Cardiac muscle cell (in vitro differentiated cells and primary cell): ENCODE measurements at regions not wholly inside any gene's neighbourhood (a gene's known extent, or its start where the extent isn't known, plus 50 kb on each side); places are given as distances from the start of the nearest gene placed in this dataset.
"Not testable (repeated sequence)": the region's sequence is repeated elsewhere in the genome, so short reads cannot be mapped to it uniquely, and the experiment has no call there.

Experiments used
- DNase-seq, 2 donors: peaks; one replicate each; pipeline versions ENCODE4 v3.0.0 to v3.0.0-alpha.2; 2010 to 2017; ENCODE audit warnings: low read depth in 1 of 2, low spot score in 1 of 2
- H3K27ac ChIP-seq: fragments of 200-600 bp; sonication (generic); 2 replicates; pipeline ENCODE4 v1.5.1; 2016
- H3K27me3 ChIP-seq: fragments of 200-600 bp; sonication (generic); 2 replicates; pipeline ENCODE4 v1.6.0; 2016; ENCODE audit warnings: control low read depth
- H3K36me3 ChIP-seq: fragments of 200-600 bp; sonication (generic); 2 replicates; pipeline ENCODE4 v1.5.1; 2016; ENCODE audit warnings: control low read depth
- H3K4me1 ChIP-seq: fragments of 200-600 bp; sonication (generic); 2 replicates; pipeline ENCODE4 v1.8.1; 2017; ENCODE audit warnings: low read depth, mild to moderate bottlenecking, mixed run types
- H3K4me3 ChIP-seq: fragments of 200-600 bp; sonication (generic); 2 replicates; pipeline ENCODE4 v1.5.1; 2016; ENCODE audit warnings: mild to moderate bottlenecking
- H3K9me3 ChIP-seq: fragments of 200-600 bp; sonication (generic); 2 replicates; pipeline ENCODE4 v1.5.1; 2017; ENCODE audit warnings: low read depth, mild to moderate bottlenecking, control low read depth
- CTCF ChIP-seq: IDR thresholded peaks from 2 replicates; pipeline ENCODE4 v1.5.1; 2012; ENCODE audit warnings: low read depth, mild to moderate bottlenecking, low read length

- no peak for TF ChIP-seq CTCF
- no peaks in the 10 kb centered on the region for H3K36me3 ChIP-seq
- no peak overlapping the region for H3K27ac ChIP-seq
- H3K4me1 ChIP-seq: no peaks in the 10 kb centered on the region
- no peak overlapping the region for H3K4me3 ChIP-seq
- H3K27me3 ChIP-seq: no peaks in the 10 kb centered on the region
- no peak for DNase-seq
- H3K9me3 ChIP-seq: no peaks in the 10 kb centered on the region
These were observed 201.3 kb downstream of the AKAP7 start for GRCh38 chr6:131336596-131336995.

DNA sequence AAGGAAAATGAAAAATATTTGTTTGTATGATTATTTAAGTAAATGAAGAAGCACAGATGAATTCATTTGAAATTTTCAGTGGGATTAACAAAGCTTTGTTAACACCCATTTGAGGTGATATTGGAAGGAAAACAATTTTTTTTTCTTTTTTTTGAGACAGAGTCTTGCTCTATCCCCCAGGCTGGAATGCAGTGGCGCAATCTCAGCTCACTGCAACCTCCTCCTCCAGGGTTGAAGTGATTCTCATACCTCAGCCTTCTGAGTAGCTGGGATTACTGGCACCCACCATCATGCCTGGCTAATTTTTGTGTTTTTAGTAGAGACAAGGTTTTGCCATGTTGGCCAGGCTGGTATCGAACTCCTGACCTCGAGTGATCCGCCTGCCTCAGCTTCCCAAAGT lies 211.6 kb downstream of the AKAP7 start:
- not testable (repeated sequence) for H3K27ac ChIP-seq, H3K9me3 ChIP-seq, H3K27me3 ChIP-seq, H3K4me3 ChIP-seq, H3K36me3 ChIP-seq, H3K4me1 ChIP-seq
- peak in 1 of 2 donors; percentile 42 for DNase-seq

GRCh38 chr6:131348572-131348971 lies 213.3 kb downstream of the AKAP7 start:
- no peaks in the 10 kb centered on the region for H3K9me3 ChIP-seq
- no peaks in the 10 kb centered on the region for H3K4me1 ChIP-seq
- no peaks in the 10 kb centered on the region for H3K27me3 ChIP-seq
- H3K36me3 ChIP-seq: no peaks in the 10 kb centered on the region
- no peak for DNase-seq
- no peak overlapping the region for H3K4me3 ChIP-seq
- no peak overlapping the region for H3K27ac ChIP-seq
- no peak for TF ChIP-seq CTCF

DNA sequence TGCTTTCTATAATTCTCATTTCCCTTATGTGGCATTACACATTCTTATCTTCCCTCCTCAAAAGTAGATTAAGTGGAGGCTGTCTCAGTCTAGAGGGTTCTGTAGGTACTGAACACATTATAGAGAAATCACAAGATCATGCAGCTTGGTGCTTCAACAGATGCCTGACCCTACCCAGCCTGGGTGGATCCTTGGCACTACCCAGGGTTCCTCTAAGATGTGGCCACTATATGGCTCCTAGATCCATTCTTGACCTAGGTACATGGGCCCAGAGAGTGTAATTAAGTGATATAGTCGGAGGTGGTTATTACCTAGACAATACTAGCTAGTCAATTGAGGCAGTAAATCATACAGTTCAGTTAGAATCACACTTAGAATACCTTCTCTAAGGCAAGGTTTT lies 213.9 kb downstream of the AKAP7 start:
- H3K9me3 ChIP-seq: no peaks in the 10 kb centered on the region
- no peak overlapping the region for H3K27ac ChIP-seq
- no peak for DNase-seq
- no peaks in the 10 kb centered on the region for H3K36me3 ChIP-seq
- no peaks in the 10 kb centered on the region for H3K27me3 ChIP-seq
- no peak overlapping the region for H3K4me3 ChIP-seq
- H3K4me1 ChIP-seq: no peaks in the 10 kb centered on the region
- TF ChIP-seq CTCF: no peak

DNA sequence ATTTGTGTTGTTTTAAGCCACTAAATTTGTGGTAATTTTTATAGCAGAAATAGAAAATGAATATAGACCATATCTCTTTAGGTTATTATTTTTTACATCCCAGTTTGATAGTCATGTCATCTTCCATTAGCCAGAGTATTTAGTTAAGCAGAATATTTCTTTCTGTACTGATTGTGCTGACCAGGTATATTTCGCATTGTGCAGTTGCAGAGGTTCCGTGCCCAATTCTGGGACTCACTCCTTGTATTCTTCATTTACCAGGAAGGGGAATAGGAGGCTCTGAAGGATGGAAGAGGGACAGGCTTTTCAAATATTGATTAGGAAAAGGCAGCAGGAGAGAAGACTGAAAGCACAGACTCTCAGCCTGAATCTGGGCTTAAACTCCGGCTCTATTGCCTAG lies 217.8 kb downstream of the AKAP7 start:
- Histone ChIP-seq H3K27me3 (no peaks in the 10 kb centered on the region), H3K27ac (no peak overlapping the region)
- DNase-seq: no peak

DNA sequence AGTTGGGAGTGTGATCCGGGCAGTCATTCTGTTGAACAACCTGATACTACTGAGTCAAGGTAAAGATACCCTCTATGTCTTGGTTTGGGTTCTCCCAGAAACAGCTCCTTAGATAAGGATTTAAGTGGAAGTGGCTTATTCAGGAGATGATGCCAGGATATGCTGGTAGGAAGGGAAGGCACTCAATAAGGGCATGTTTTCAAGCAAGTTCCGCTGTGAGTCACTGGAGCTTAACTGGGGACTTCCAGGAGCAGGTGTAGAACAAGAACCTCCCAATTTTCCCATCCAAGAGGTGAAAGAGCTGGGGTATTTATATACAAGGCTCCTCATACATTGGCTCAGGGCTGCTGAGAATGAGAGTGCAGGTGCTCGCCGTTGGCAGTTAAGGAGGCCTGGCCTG lies 218.6 kb downstream of the AKAP7 start:
- H3K4me1 ChIP-seq: no peaks in the 10 kb centered on the region
- DNase-seq: no peak
- H3K27me3 ChIP-seq: no peaks in the 10 kb centered on the region
- no peaks in the 10 kb centered on the region for H3K36me3 ChIP-seq
- no peaks in the 10 kb centered on the region for H3K9me3 ChIP-seq
- TF ChIP-seq CTCF: no peak
- no peak overlapping the region for H3K27ac ChIP-seq
- no peak overlapping the region for H3K4me3 ChIP-seq

More for the DNA sequence above, 217.8 kb downstream of the AKAP7 start:
- H3K4me3 ChIP-seq: no peak overlapping the region
- H3K9me3 ChIP-seq: no peaks in the 10 kb centered on the region
- H3K4me1 ChIP-seq: no peaks in the 10 kb centered on the region
- no peak for TF ChIP-seq CTCF
- no peaks in the 10 kb centered on the region for H3K36me3 ChIP-seq
